GM23338 (cell line): ENCODE measurements at regions not wholly inside any gene's neighbourhood (a gene's known extent, or its start where the extent isn't known, plus 50 kb on each side); places are given as distances from the start of the nearest gene placed in this dataset.

Source experiments
- ATAC-seq: fragments of 200-7000 bp; cut with Tn5 transposase; 3 replicates; pipeline ENCODE4 v1.9.1; 2020
- DNase-seq: peaks from one replicate; pipeline ENCODE4 v3.0.0-alpha.2; 2015; ENCODE audit warnings: low spot score
- H2AFZ ChIP-seq: fragments of 200-600 bp; sonication (generic); 2 replicates; pipeline ENCODE4 v1.8.0; 2016; ENCODE audit warnings: antibody characterized with exemption, mild to moderate bottlenecking, moderate library complexity
- H3F3A ChIP-seq: fragments of 200-600 bp; sonication (generic); replicated peaks from 2 replicates; pipeline ENCODE4 v1.8.0; 2017; ENCODE audit warnings: antibody characterized with exemption, mixed run types, low read depth
- H3K27ac ChIP-seq: fragments of 200-600 bp; sonication (generic); 2 replicates; pipeline ENCODE4 v1.6.1; 2016; ENCODE audit warnings: low read depth
- H3K27me3 ChIP-seq: fragments of 200-600 bp; sonication (generic); 2 replicates; pipeline ENCODE4 v1.8.0; 2016; ENCODE audit warnings: mild to moderate bottlenecking, mixed run types, moderate library complexity; ENCODE audit not compliant: insufficient read depth
- H3K36me3 ChIP-seq: fragments of 200-600 bp; sonication (generic); 2 replicates; pipeline ENCODE4 v1.8.0; 2016; ENCODE audit warnings: mild to moderate bottlenecking; ENCODE audit not compliant: insufficient read depth
- H3K4me1 ChIP-seq: fragments of 200-600 bp; sonication (generic); 2 replicates; pipeline ENCODE4 v1.8.0; 2016; ENCODE audit warnings: mild to moderate bottlenecking, moderate library complexity; ENCODE audit not compliant: insufficient read depth
- H3K4me2 ChIP-seq: fragments of 200-600 bp; sonication (generic); 2 replicates; pipeline ENCODE4 v1.7.1; 2017; ENCODE audit warnings: mixed run types
- H3K4me3 ChIP-seq: fragments of 200-600 bp; sonication (generic); 2 replicates; pipeline ENCODE4 v1.6.1; 2016; ENCODE audit warnings: mixed run types
- H3K79me2 ChIP-seq: fragments of 200-600 bp; sonication (generic); replicated peaks from 2 replicates; pipeline ENCODE4 v1.8.0; 2017; ENCODE audit warnings: mild to moderate bottlenecking; ENCODE audit not compliant: insufficient read depth
- H3K9me2 ChIP-seq: fragments of 200-600 bp; sonication (generic); 2 replicates; pipeline ENCODE4 v1.8.0; 2017; ENCODE audit not compliant: insufficient read depth
- H4K20me1 ChIP-seq: fragments of 200-600 bp; sonication (generic); replicated peaks from 2 replicates; pipeline ENCODE4 v1.8.0; 2017; ENCODE audit warnings: mild to moderate bottlenecking; ENCODE audit not compliant: insufficient read depth
- H3K27ac Mint-ChIP-seq: 2 replicates; pipeline ENCODE4 v1.8.0; 2020; ENCODE audit warnings: inconsistent platforms, mild to moderate bottlenecking, moderate library complexity, mixed read lengths
- H3K27me3 Mint-ChIP-seq: 3 replicates; pipeline ENCODE4 v1.8.0; 2022; ENCODE audit warnings: low read depth, mild to moderate bottlenecking, moderate library complexity, mixed read lengths, inconsistent platforms; ENCODE audit not compliant: insufficient read depth, poor library complexity
- H3K36me3 Mint-ChIP-seq: 3 replicates; pipeline ENCODE4 v1.8.0; 2021; ENCODE audit warnings: low read depth, mild to moderate bottlenecking, inconsistent platforms, moderate library complexity, mixed read lengths
- H3K4me1 Mint-ChIP-seq: 3 replicates; pipeline ENCODE4 v1.8.0; 2020; ENCODE audit warnings: mild to moderate bottlenecking, inconsistent platforms, mixed read lengths
- H3K4me3 Mint-ChIP-seq: 3 replicates; pipeline ENCODE4 v1.8.0; 2021; ENCODE audit warnings: moderate library complexity, mild to moderate bottlenecking, inconsistent platforms, mixed read lengths
- H3K9me3 Mint-ChIP-seq: 3 replicates; pipeline ENCODE4 v1.8.0; 2020; ENCODE audit warnings: moderate library complexity, mild to moderate bottlenecking, inconsistent platforms, mixed read lengths
- CREB1 ChIP-seq: fragments of 250-450 bp; sonication (Bioruptor Pico); IDR thresholded peaks from 2 replicates; pipeline ENCODE4 v1.5.0; 2020; ENCODE audit warnings: low read depth, mild to moderate bottlenecking, moderate library complexity
- EZH2 ChIP-seq: fragments of 200-600 bp; sonication (generic); IDR thresholded peaks from one replicate; pipeline ENCODE4 v1.8.0; 2017; ENCODE audit warnings: antibody characterized with exemption, mild to moderate bottlenecking, low read depth; ENCODE audit not compliant: unreplicated experiment
- EZH2phosphoT487 ChIP-seq: fragments of 200-600 bp; sonication (generic); IDR thresholded peaks from one replicate; pipeline ENCODE4 v1.8.1; 2018; ENCODE audit warnings: antibody characterized with exemption; ENCODE audit not compliant: unreplicated experiment
- JUNB ChIP-seq: IDR thresholded peaks from one replicate; pipeline ENCODE4 v1.6.1; 2016; ENCODE audit warnings: antibody characterized with exemption; ENCODE audit not compliant: unreplicated experiment
- NANOG ChIP-seq: IDR thresholded peaks from 2 replicates; pipeline ENCODE4 v1.6.1; 2016; ENCODE audit warnings: antibody characterized with exemption, borderline replicate concordance
- POLR2AphosphoS5 ChIP-seq: IDR thresholded peaks from 2 replicates; pipeline ENCODE4 v1.6.1; 2016; ENCODE audit warnings: antibody characterized with exemption, low read depth
- STAT1 ChIP-seq: IDR thresholded peaks from one replicate; pipeline ENCODE4 v1.6.1; 2016; ENCODE audit warnings: antibody characterized with exemption; ENCODE audit not compliant: unreplicated experiment
- ZNF114 ChIP-seq: fragments of 250-450 bp; sonication (Bioruptor Pico); IDR thresholded peaks from 2 replicates; pipeline ENCODE4 v1.5.0; 2020; ENCODE audit warnings: mild to moderate bottlenecking, moderate library complexity
- ZNF331 ChIP-seq: fragments of 250-450 bp; sonication (Bioruptor Pico); IDR thresholded peaks from 2 replicates; pipeline ENCODE4 v1.5.0; 2020; ENCODE audit warnings: low read depth, mild to moderate bottlenecking, moderate library complexity
- TF ChIP-seq, protein P1 (sequence below): IDR thresholded peaks from one replicate; pipeline ENCODE4 v1.6.1; 2018; ENCODE audit warnings: antibody characterized with exemption; ENCODE audit not compliant: unreplicated experiment
- TF ChIP-seq, protein P2 (sequence below), 2 experiments: fragments of 200-600 bp in 1 of 2; sonication (generic) in 1 of 2; conservative IDR thresholded peaks; 2 replicates each; pipeline versions ENCODE4 v1.5.1 to v1.6.1; 2016 to 2017; ENCODE audit warnings: antibody characterized with exemption in 2 of 2, low read depth in 2 of 2, mild to moderate bottlenecking in 2 of 2, moderate library complexity in 1 of 2
- TF ChIP-seq, protein P3 (sequence below): fragments of 250-450 bp; sonication (Bioruptor Pico); IDR thresholded peaks from 2 replicates; pipeline ENCODE4 v1.5.0; 2020; ENCODE audit warnings: mild to moderate bottlenecking, moderate library complexity
- TF ChIP-seq, protein P4 (sequence below): IDR thresholded peaks from 2 replicates; pipeline ENCODE4 v1.6.1; 2016; ENCODE audit warnings: antibody characterized with exemption

DNA sequence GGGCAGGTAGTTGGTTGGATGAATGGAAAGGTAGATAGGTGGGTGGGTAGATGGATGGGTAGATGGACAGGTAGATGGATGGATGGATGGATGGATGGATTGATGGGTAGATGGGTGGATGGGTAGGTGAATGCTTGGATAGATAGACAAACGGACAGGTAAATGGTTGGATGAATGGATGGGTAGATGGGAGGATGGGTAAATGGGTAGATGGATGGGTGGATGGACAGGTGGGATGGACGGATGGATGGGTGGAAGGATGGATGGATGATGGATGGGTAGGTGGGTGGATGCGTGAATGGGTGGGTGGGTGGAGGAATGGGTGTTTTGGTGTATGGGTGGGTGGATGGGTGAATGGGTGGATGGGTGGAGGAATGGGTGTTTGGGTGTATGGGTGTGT is 50.1 kb upstream of the ASAP2 start:
- H3K4me1 Mint-ChIP-seq, result peaks cover 12% of the 10 kb centered on the region
- Histone ChIP-seq H3K4me1 (peaks cover 5% of the 10 kb centered on the region; the same call in 1 of the 2 replicates), H3K4me3 (no peak overlapping the region), H3K79me2 (no peaks in the 10 kb centered on the region), H3K9me2 (peaks cover 4% of the 10 kb centered on the region; the same call in 1 of the 2 replicates), H3F3A (no peaks in the 10 kb centered on the region), H3K36me3 (no peaks in the 10 kb centered on the region; the same call in 1 of the 2 replicates), H4K20me1 (no peaks in the 10 kb centered on the region), H3K4me2 (no peak overlapping the region), H3K27me3 (no peaks in the 10 kb centered on the region), H3K27ac (no peak overlapping the region), H2AFZ (no peak overlapping the region)
- peaks cover 17% of the 10 kb centered on the region for H3K27me3 Mint-ChIP-seq
- no peak for TF ChIP-seq ZNF114
- no peak for TF ChIP-seq ZNF331 (CRISPR knock-in tag)
- TF ChIP-seq, protein P1, sequence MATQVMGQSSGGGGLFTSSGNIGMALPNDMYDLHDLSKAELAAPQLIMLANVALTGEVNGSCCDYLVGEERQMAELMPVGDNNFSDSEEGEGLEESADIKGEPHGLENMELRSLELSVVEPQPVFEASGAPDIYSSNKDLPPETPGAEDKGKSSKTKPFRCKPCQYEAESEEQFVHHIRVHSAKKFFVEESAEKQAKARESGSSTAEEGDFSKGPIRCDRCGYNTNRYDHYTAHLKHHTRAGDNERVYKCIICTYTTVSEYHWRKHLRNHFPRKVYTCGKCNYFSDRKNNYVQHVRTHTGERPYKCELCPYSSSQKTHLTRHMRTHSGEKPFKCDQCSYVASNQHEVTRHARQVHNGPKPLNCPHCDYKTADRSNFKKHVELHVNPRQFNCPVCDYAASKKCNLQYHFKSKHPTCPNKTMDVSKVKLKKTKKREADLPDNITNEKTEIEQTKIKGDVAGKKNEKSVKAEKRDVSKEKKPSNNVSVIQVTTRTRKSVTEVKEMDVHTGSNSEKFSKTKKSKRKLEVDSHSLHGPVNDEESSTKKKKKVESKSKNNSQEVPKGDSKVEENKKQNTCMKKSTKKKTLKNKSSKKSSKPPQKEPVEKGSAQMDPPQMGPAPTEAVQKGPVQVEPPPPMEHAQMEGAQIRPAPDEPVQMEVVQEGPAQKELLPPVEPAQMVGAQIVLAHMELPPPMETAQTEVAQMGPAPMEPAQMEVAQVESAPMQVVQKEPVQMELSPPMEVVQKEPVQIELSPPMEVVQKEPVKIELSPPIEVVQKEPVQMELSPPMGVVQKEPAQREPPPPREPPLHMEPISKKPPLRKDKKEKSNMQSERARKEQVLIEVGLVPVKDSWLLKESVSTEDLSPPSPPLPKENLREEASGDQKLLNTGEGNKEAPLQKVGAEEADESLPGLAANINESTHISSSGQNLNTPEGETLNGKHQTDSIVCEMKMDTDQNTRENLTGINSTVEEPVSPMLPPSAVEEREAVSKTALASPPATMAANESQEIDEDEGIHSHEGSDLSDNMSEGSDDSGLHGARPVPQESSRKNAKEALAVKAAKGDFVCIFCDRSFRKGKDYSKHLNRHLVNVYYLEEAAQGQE, result no peak
- TF ChIP-seq JUNB, result no peak
- no peak for TF ChIP-seq EZH2phosphoT487
- no peak for TF ChIP-seq CREB1
- TF ChIP-seq, protein P2, sequence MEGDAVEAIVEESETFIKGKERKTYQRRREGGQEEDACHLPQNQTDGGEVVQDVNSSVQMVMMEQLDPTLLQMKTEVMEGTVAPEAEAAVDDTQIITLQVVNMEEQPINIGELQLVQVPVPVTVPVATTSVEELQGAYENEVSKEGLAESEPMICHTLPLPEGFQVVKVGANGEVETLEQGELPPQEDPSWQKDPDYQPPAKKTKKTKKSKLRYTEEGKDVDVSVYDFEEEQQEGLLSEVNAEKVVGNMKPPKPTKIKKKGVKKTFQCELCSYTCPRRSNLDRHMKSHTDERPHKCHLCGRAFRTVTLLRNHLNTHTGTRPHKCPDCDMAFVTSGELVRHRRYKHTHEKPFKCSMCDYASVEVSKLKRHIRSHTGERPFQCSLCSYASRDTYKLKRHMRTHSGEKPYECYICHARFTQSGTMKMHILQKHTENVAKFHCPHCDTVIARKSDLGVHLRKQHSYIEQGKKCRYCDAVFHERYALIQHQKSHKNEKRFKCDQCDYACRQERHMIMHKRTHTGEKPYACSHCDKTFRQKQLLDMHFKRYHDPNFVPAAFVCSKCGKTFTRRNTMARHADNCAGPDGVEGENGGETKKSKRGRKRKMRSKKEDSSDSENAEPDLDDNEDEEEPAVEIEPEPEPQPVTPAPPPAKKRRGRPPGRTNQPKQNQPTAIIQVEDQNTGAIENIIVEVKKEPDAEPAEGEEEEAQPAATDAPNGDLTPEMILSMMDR (conservative IDR thresholded peaks at IDR 0.05; ENCODE audit: low read depth in 2 of 2), result no peak
- TF ChIP-seq STAT1, result no peak
- TF ChIP-seq NANOG, result no peak
- TF ChIP-seq, protein P3, sequence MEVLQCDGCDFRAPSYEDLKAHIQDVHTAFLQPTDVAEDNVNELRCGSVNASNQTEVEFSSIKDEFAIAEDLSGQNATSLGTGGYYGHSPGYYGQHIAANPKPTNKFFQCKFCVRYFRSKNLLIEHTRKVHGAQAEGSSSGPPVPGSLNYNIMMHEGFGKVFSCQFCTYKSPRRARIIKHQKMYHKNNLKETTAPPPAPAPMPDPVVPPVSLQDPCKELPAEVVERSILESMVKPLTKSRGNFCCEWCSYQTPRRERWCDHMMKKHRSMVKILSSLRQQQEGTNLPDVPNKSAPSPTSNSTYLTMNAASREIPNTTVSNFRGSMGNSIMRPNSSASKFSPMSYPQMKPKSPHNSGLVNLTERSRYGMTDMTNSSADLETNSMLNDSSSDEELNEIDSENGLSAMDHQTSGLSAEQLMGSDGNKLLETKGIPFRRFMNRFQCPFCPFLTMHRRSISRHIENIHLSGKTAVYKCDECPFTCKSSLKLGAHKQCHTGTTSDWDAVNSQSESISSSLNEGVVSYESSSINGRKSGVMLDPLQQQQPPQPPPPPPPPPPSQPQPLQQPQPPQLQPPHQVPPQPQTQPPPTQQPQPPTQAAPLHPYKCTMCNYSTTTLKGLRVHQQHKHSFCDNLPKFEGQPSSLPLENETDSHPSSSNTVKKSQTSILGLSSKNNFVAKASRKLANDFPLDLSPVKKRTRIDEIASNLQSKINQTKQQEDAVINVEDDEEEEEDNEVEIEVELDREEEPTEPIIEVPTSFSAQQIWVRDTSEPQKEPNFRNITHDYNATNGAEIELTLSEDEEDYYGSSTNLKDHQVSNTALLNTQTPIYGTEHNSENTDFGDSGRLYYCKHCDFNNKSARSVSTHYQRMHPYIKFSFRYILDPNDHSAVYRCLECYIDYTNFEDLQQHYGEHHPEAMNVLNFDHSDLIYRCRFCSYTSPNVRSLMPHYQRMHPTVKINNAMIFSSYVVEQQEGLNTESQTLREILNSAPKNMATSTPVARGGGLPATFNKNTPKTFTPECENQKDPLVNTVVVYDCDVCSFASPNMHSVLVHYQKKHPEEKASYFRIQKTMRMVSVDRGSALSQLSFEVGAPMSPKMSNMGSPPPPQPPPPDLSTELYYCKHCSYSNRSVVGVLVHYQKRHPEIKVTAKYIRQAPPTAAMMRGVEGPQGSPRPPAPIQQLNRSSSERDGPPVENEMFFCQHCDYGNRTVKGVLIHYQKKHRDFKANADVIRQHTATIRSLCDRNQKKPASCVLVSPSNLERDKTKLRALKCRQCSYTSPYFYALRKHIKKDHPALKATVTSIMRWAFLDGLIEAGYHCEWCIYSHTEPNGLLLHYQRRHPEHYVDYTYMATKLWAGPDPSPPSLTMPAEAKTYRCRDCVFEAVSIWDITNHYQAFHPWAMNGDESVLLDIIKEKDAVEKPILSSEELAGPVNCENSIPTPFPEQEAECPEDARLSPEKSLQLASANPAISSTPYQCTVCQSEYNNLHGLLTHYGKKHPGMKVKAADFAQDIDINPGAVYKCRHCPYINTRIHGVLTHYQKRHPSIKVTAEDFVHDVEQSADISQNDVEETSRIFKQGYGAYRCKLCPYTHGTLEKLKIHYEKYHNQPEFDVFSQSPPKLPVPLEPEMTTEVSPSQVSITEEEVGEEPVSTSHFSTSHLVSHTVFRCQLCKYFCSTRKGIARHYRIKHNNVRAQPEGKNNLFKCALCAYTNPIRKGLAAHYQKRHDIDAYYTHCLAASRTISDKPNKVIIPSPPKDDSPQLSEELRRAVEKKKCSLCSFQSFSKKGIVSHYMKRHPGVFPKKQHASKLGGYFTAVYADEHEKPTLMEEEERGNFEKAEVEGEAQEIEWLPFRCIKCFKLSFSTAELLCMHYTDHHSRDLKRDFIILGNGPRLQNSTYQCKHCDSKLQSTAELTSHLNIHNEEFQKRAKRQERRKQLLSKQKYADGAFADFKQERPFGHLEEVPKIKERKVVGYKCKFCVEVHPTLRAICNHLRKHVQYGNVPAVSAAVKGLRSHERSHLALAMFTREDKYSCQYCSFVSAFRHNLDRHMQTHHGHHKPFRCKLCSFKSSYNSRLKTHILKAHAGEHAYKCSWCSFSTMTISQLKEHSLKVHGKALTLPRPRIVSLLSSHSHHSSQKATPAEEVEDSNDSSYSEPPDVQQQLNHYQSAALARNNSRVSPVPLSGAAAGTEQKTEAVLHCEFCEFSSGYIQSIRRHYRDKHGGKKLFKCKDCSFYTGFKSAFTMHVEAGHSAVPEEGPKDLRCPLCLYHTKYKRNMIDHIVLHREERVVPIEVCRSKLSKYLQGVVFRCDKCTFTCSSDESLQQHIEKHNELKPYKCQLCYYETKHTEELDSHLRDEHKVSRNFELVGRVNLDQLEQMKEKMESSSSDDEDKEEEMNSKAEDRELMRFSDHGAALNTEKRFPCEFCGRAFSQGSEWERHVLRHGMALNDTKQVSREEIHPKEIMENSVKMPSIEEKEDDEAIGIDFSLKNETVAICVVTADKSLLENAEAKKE (CRISPR knock-in tag), result no peak
- TF ChIP-seq POLR2AphosphoS5, result no peak
- TF ChIP-seq, protein P4, sequence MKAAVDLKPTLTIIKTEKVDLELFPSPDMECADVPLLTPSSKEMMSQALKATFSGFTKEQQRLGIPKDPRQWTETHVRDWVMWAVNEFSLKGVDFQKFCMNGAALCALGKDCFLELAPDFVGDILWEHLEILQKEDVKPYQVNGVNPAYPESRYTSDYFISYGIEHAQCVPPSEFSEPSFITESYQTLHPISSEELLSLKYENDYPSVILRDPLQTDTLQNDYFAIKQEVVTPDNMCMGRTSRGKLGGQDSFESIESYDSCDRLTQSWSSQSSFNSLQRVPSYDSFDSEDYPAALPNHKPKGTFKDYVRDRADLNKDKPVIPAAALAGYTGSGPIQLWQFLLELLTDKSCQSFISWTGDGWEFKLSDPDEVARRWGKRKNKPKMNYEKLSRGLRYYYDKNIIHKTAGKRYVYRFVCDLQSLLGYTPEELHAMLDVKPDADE, result no peak
- no peak for TF ChIP-seq EZH2
- ATAC-seq (no peak), DNase-seq (no peak)
- H3K27ac Mint-ChIP-seq, result no peak overlapping the region
- H3K36me3 Mint-ChIP-seq, result no peaks in the 10 kb centered on the region
- H3K4me3 Mint-ChIP-seq, result no peak overlapping the region
- H3K9me3 Mint-ChIP-seq, result no peaks in the 10 kb centered on the region
